ENCODE measurements at regions not wholly inside any gene's neighbourhood (a gene's known extent, or its start where the extent isn't known, plus 50 kb on each side); places are given as distances from the start of the nearest gene placed in this dataset.

DNA sequence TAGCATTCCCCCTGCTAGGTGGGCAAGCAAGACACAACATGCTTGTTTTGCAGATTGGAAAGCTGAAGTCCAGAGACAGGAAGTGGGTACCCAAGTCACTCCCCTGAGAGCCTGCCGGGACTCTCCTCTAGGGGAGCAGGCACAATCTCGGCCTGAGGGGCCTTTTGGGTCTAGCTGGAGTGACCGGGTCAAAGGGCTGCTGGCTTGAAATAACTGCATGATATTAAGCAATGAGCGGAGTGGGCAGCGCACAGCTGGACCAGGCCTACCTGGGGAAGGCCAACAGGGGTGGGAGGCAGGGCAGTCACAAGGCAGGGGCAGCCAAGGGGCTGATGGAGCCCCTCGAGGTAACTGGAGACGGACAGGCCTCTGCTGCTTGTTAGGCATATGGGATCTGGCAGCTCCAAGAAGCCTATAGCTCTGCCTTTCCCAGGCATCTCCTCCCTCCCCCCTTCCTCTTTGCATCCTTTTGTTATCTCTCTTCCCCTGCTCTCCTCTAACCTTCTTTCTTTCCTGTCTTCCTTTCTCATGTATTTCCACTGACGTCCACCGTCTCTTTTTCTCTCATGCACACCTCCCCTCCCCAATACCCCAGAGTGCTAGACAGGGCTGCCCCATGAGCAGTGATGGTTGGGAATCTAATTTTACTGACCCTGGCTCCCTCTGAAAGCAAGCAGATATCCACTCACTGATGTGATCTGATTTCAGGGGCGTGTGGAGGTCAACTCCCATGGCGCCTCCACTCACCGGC is 237.5 kb downstream of the LOXHD1 start:
- Histone ChIP-seq H3K4me2 (ENCODE audit: insufficient read depth, low read length) (no peak overlapping the region), H3K27me3 (ENCODE audit: control insufficient read depth in 2 of 2, insufficient read depth in 2 of 2, low read length in 2 of 2) (no peaks in the 10 kb centered on the region), H3K9ac (ENCODE audit: insufficient read depth in 1 of 2, low read depth in 2 of 2, low read length in 2 of 2) (no peak overlapping the region), H3K9me3 (replicated peaks; ENCODE audit: control insufficient read depth, insufficient read depth, low read depth, low read length) (no peaks in the 10 kb centered on the region), H3K27ac (ENCODE audit: extremely low read depth, low read depth, low read length) (no peak overlapping the region), H3K36me3 (ENCODE audit: control insufficient read depth, insufficient read depth, low read length) (no peaks in the 10 kb centered on the region), H4K20me1 (replicated peaks; ENCODE audit: control insufficient read depth, insufficient read depth, low read length) (no peaks in the 10 kb centered on the region), H3K4me1 (replicated peaks in 1 of 2; ENCODE audit: control insufficient read depth in 2 of 2, insufficient read depth in 2 of 2, low read length in 2 of 2) (peaks cover 2 to 35% of the 10 kb centered on the region in 2 experiments), H3K9me1 (ENCODE audit: control insufficient read depth, insufficient read depth, low read length) (no peaks in the 10 kb centered on the region), H3K4me3 (no peak overlapping the region), H3K79me2 (ENCODE audit: control insufficient read depth, insufficient read depth, low read length) (no peaks in the 10 kb centered on the region), H2AFZ (ENCODE audit: low read depth, low read length) (no peak overlapping the region)
- in situ Hi-C loops (cut with MboI), result no loop called here
- FAIRE-seq (no peak), ATAC-seq (no peak), DNase-seq (ENCODE audit: extremely low read depth in 1 of 4, low spot score in 3 of 4) (no peak)
- WGBS (ENCODE audit: insufficient coverage, low coverage, missing lambda C conversion rate), result 27% methylated on average over 9 of the region's 12 CpGs
- intact Hi-C loops (cut with micrococcal nuclease), result no loop called here
- BruUV-seq (replicated peaks), result no TSS peak
- ChIA-PET CTCF (ENCODE audit: low intra/inter-chr PET ratio) (no interaction called here), POLR2A (no interaction called here)
- TF ChIP-seq SMARCB1 (IDR thresholded peaks at IDR 0.05; ENCODE audit: insufficient read length, low read depth) (no peak), CTBP1 (IDR thresholded peaks at IDR 0.05; ENCODE audit: borderline replicate concordance) (0 out of 2 replicates have a peak, but pooled peaks have one; percentile 26), ZNF830 (CRISPR knock-in tag; IDR thresholded peaks at IDR 0.05) (no peak), SRF (CRISPR knock-in tag; IDR thresholded peaks at IDR 0.05) (0 out of 4 replicates have a peak, but pooled peaks of 1 of the 2 experiments have one; percentile 12)
- TF ChIP-seq, protein P1, sequence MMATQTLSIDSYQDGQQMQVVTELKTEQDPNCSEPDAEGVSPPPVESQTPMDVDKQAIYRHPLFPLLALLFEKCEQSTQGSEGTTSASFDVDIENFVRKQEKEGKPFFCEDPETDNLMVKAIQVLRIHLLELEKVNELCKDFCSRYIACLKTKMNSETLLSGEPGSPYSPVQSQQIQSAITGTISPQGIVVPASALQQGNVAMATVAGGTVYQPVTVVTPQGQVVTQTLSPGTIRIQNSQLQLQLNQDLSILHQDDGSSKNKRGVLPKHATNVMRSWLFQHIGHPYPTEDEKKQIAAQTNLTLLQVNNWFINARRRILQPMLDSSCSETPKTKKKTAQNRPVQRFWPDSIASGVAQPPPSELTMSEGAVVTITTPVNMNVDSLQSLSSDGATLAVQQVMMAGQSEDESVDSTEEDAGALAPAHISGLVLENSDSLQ (IDR thresholded peaks at IDR 0.05), result no peak
